GM21515 (cell line): ENCODE measurements at regions not wholly inside any gene's neighbourhood (a gene's known extent, or its start where the extent isn't known, plus 50 kb on each side); places are given as distances from the start of the nearest gene placed in this dataset.
"Not testable (repeated sequence)": the region's sequence is repeated elsewhere in the genome, so short reads cannot be mapped to it uniquely, and the experiment has no call there.

Experiments
- ATAC-seq: cut with Tn5 transposase; IDR thresholded peaks from one replicate; pipeline ENCODE4 v1.9.1; 2021; ENCODE audit not compliant: unreplicated experiment

DNA sequence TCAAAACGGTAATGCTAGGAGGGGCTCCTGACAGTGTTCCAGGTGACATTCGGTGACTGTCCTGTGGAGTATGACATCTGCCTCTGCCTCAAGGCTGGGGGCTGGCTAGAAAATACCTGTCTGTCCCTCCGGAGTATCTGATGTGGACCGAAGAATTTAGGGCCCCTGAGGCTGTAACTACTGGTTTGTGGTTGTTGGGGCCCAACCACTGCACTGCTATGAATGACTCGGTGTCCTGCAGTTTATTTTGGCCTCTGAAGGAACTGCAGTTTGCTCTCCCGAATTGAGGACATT, 198.9 kb upstream of the CAND1 start:
- no peak for ATAC-seq

DNA sequence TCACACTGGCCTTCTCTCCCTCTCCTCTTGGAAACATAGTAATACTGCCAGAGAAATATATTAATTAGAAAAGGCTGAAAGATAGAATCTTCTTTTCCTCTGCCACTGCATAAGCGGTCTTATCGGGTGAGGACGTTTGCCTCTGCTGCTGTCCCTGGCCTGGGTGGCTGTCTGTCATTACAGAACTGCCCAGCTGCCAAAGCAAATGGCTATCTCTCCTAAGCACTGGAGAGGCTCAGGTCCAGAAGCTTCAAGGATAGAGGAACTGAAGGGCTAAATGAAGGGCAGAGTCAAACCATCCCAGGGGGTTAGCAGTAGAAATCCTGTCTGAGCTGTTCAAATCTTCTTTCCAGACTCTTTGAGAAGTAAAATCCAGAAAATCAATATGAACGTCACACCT, 198.6 kb upstream of the CAND1 start:
- no peak for ATAC-seq

DNA sequence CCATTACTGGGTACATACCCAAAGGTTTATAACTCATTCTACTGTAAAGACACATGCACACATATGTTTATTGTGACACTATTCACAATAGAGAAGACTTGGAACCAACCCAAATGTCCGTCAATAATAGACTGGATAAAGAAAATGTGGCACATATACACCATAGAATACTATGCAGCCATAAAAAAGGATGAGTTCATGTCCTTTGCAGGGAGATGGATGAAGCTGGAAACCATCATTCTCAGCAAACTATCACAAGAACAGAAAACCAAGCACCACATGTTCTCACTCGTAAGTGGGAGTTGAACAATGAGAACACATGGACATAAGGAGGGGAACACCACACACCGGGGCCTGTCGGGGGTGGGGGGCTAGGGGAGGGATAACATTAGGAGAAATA, 196.9 kb upstream of the CAND1 start:
- not testable (repeated sequence) for ATAC-seq

DNA sequence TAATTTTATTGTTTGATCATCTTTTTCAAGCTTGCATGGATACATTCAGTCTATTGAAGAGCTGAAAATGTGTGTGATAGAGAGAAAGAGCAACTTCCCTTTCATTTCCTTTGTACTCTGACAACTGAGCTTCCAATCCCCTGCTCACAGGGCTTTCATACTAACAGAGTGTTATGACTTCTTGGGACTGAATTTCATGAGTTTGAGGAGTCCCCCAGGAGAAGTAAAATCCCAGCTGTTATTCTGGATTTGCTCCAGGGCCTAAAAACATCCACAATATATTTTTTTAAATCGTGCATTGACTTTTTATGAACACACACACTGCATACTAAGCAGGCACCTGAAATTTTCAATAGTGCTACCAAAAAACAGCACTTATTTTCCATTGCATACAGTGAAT, 195.8 kb upstream of the CAND1 start:
- ATAC-seq, result no peak

DNA sequence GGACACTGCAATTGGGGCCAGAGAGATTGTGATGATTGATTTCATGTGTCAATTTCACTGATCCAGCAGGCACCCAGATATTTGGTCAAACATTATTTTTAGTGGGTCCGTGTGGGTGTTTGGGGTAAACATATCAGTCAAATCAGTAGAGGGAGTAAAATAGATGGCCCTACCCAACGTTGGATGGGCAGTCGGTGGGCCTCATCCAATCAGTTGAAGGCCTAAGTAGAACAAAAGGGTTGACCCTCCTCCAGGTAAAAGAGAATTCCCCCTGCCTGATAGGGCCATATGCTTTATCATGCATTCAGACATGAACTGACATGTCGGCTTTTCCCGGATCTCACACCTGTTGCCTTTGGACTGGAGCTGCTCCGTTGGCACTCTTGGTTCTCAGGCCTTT, 195.1 kb upstream of the CAND1 start:
- ATAC-seq, result no peak

DNA sequence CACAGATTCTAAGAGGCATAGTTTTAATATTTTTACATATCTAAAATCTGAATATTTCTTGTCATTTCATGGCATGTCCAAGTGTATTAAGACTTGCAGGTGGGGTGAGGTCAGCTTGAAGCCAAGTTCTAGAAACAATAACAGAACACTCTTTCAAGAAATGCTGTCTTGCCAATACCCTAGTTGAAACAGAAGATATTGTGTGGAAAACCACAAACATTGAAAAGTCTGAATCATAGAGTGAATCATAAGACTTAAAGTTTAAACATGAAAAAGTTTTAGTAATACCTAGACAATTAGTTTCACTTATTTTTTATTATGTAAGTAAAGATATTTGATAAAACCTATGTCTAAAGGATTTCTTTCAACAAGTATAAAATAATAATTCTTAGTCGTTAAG, 191.5 kb upstream of the CAND1 start:
- no peak for ATAC-seq

DNA sequence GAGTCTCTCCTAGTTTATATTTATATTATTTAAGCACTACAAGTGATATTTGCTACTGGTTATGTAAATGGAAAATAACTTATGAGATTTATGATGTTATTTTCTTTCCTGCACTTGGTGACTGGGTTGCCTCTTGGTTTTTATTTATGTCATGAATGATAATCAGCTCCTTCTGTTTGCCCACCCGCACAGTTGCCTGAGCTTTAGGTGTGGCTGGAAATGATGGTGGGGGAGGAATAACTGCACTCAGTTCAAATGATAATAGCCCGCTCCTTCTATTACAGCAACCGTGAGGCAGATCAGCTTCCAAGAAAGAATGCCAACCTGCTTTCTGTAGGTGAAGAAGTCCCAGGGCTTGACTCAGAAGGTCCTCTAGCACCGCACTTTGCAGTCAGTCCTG, 190.2 kb upstream of the CAND1 start:
- no peak for ATAC-seq

DNA sequence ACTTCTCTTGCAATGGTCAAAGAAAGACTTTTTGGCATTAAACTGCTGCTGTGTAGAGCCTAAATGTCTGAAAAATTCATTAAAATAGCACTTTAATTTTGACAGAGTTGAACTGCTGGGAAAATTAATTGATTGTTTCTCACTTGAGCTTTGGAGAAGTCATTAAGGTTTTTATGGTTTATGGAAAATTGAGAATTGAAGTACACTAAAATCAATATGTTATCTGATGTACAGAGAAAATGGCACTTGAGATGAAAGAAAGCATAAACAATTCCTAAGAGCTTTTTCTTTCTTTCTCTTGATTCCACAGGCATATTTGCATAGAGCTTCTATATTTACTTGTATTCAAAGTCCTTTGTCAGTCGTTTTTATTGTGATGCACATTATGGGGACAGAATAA, 188.5 kb upstream of the CAND1 start:
- no peak for ATAC-seq

DNA sequence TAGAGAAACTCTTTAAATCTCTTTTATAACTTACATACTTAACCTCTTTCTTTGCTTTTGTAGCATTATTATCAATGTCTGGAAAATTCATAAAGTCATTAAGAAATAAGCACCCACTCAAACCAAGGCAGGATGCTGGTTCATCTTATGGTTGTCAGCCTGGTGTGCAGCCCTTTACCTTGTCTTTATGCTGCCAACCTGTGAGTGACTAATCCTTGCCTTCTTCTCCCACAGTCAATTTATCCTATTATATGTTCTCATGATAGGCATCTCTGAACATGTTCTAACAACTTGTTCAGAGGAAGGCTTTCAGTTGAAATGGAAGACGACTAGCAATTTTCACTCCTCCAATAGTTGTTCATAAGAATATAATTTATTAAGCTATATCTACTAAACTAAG, 186.9 kb upstream of the CAND1 start:
- no peak for ATAC-seq

DNA sequence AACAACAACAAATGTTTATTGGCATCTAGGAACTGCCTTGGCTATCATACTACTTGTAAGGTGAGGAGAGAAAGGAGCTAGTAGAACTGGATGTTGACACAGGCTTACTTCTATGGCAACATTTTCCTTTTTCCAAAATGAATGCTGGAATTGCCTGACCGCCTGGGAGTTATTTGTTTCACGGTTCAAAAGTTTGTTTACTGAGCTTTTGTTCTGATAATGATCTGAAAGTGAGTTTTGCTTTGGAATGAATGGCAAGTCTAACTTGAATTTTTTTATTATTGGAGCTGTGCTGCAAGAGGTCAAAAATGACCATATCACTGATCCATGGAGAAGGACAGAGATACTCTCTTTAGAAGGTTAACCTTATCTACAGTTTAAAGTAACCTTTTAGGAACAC, 183.5 kb upstream of the CAND1 start:
- no peak for ATAC-seq

DNA sequence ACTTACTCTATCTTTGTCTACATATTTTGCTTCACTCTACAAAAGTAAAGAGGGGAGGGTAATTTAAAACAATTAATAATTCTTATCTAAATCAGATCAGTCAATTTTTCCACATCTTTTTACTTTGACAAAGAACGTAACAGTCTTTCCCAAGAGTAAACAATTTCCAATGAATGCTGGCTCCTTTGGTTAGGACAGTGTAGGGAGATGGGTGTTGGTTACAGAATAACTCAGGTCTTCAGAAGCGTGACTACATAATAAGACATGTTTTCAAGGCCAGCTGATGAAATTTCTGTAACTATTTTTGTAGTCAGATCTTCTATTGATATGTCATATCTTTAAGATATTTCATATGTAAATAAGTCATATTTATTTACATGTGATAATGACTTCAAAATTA, 183.0 kb upstream of the CAND1 start:
- ATAC-seq, result no peak

DNA sequence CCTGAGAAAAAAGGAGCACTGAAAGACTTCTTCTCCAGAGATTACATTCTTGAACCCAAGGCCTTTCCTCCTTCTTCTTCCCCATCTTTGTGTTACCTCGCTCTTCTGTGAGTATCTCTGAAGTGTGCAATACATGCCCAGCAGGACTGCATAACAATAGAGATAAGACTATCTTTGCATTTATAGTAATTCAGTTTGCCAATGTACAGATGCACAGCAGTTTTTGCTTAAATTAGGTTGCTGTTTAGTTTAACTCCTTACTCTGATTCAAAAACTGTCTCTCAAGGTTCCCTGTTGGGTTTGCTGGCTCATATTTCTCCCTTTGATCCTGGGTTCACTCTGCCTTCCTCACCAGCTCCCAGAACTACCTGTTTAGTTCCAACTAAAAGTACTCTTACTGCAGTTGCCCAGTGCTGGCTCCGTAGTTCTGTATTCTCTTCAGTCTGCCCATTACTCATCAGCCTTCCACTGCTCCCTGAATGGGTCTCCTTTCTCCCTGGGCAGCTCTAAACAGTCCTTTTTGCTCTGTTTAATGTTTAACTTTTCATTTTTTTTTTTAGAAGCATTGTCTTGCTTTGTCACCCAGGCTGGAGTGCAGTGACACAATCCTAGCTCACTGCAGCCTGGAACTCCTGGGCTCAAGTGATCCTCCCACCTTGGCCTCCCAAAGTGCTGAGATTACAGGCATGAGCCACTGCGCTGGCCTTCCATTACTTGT, 180.6 kb upstream of the CAND1 start:
- no peak for ATAC-seq

DNA sequence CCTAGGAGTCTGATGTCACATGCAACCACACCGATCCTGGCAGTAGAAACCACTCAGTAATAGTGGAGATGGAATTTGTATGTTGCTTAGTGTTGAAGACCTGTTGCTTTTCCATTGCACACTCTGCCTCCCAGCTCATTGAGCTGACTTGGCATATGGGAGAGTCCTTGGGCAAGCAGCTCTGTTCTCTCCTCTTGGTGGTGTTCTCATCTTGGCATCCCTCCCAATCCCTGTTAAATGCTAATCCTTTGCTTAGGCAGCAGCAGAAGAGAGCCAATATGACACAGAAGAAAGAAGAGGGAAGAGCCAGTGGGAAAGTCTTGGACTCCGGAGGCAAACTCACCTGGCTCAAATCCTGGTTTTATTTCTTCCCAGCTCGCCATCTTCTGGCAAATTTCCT, 178.0 kb upstream of the CAND1 start:
- ATAC-seq, result no peak

DNA sequence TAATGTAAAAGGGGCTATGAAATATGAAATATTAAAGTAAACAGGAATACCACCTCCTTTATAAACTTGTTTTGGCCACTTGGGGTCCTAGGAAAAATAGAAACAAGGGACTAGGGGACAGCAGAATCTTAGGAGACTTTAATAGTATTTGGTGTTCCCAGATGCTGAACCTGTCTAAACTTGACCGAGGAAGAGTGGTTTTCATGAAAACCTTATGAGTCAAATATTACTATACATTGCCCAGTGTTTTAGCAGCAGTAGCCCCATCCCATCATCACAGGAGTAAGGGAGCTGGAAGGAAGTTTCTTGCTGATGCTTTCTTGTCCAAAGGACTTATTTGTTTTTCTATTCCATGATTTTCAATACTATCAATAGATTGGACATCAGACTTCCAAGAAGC, 177.5 kb upstream of the CAND1 start:
- ATAC-seq, result no peak

DNA sequence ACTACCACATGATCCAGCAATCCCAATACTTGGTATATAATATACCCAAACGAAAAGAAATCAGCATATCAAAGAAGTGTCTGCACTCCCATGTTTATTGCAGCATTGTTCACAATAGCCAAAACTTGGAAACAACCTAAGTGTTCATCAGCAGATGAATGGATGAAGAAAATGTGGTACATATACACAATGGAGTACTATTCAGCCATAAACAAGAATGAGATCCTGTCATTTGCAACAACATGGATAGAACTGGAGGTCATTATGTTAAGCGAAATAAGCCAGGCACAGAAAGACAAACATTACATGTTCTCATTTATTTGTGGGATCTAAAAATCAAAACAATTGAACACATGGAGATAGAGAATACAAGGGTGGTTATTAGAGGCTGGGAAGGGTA, 176.2 kb upstream of the CAND1 start:
- not testable (repeated sequence) for ATAC-seq

DNA sequence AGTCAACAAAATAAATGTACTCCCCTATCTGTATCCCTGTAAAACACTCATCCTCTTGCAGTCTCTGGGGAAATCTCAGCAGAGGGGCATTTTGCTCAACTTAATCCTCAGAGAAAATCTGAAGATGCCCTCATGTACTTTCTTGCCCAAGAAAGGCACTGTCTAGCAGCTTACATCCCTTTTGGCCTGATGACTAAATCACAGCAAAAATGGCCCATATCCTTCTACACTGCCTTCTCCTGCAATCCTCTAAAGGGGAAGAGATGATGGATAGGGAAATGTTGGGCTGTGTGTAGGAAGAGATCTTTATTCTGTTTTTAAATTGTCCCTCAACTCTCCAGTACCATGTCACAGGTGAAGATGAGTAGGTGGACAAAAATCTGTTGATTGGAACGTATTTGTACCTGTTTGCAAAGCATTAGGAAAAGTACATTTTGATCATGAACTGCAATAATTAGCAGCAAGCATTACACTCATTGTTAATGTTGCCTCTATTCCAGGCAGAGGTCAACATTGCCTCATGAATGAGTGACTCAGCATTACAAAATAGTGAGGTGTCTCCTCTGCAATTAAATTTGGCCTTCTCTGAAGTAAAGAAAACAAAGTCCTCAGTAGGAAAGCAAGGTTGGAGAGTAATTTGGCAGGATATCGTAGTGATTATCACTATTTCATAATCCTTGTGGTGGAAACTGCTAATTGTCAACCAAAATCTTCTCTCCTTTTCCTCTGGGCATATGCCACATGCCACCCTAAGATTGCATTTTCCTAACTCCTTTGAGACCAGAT, 172.4 kb upstream of the CAND1 start:
- no peak for ATAC-seq

DNA sequence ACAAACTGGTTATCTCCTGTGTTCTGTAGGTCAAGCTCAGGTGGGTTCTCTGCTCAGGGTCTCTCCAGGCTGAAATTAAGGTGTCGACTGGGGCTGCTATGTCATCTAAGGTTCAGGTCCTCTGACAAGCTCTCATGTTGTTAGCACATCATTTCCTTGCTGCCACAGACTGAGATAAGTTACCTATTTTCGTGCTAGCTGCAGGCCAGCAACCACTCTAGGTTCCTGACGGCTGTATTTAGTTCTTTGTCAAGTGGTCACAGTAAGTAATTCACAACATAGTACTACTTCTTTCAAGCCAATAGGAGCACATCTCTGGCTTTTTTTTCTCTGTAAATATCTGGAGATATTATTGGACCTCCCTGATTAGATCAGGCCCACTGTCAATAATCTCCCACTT, 169.3 kb upstream of the CAND1 start:
- no peak for ATAC-seq

DNA sequence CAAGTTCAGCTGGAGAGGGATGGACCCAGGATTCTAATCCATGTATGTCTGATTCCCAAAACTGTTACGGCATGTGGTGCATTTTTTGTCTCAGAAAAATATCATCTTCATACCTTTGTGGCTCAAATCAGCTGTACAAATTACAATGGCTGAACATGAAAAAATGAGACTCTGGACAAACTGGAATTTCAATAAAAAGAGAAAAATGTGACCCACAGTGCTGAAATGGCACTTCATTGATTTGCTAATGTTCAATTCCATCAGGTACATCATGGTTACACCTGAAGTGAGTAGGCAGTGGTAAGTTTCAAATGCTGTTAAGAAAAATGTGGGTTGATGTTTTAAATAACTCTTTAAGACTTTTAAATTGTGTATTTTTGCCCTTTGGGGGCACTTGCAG, 165.6 kb upstream of the CAND1 start:
- no peak for ATAC-seq

DNA sequence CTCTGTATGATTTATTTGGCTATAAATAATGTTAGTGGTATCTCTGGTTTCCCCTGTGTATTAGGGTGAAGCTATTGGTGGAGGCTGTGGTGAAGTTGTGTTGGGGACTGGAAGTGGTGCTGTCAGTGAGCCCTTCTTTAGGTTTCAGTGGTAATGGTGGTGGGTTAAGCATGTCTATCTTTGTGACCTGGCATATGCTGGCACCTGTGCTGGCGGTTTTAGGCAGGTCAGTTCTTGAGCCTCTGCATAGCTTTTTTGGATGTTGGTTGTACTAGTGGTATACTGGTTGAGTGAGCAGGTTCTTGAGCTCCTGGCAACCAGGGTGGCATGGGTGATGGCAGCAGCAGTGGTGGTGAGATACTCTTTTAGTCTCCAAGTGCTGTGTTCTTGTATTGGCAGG, 161.9 kb upstream of the CAND1 start:
- ATAC-seq, result no peak

DNA sequence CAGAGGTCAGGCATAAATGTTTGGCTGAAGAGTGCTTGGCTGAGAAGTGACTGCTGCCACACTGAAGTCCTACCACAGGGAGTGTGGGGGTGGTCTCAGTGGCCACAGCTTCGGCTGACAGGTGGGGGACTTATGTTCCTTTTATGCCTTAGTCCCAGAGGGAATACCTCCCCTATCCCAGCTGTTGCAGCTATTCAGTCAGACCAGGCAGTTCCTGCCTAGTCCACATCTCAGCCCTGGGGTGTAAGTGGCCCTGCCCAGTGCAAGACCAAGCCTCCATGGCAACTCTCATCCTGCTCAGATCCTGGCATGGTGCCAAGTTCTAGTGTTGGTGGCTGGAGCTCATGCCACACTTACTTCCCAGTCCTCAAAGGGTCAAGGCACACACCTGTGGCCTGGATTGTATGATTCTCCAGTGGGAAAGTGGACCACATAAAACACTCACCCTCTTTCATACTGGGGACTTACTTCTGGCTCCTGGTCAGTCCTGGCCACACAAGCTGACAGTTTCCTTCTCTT, 161.3 kb upstream of the CAND1 start:
- no peak for ATAC-seq

DNA sequence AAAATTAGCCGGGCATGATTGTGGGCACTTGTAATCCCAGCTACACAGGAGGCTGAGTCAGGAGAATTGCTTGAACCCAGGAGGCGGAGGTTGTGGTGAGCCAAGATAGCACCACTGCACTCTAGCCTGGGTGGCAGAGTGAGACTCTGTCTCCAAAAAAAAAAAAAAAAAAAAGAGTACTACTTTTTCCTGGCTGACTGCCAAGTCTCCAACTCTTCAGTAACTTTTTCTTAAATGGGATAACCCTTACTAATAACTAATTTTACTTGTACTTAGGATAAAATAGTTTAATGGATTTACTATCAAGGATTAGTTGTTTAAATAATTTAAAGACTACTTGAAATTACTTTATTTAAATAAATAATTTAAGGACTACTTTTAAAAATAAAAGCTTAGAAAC, 158.8 kb upstream of the CAND1 start:
- ATAC-seq, result not testable (repeated sequence)

DNA sequence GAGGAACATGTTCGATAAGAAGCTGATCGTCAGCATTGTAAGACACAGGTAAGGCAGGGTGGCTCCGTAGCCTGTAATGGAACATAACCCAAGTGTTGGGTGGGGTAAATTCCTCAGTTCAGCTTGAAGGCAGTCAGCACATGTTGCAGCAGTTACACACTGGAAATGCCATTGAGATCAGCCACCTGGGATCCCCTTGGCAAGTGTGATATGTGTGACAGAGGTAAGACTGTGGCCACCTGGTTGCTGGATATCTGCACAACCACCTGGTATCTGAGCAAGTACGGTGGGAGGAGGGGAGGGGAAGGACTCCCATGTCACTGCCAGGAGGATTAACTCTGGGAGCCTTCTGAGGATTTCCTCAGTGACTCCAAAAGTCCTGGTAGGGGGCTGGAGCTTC, 158.0 kb upstream of the CAND1 start:
- ATAC-seq, result no peak

DNA sequence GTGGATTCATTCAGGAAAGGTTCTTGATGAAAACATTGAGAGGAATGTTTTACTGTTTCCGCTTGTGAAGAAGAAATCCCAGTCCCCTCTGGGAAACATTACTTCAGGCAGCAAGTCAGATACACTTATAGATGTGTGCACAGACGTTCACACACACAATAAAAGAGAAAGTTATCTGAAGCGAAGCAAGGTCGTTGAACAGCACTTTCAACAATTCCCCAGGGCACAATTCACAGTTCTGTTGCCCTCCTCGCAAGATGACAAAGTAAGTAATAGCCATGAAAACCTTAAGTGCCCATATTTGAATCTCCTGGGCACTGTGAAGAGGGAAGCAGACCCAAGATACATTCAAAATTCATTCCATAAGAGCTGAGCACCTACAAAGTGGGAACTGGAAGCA, 156.6 kb upstream of the CAND1 start:
- no peak for ATAC-seq
